Vagina (tissue), 2 donors: ENCODE measurements at regions not wholly inside any gene's neighbourhood (a gene's known extent, or its start where the extent isn't known, plus 50 kb on each side); places are given as distances from the start of the nearest gene placed in this dataset.
A peak's percentile ranks its signal among the peaks of the same experiment; 100 is the strongest.
"Not testable (repeated sequence)": the region's sequence is repeated elsewhere in the genome, so short reads cannot be mapped to it uniquely, and the experiment has no call there.

ENCODE experiments used
- DNase-seq, 2 donors: peaks; one replicate each; pipeline ENCODE4 v3.0.0-alpha.2; 2017; ENCODE audit errors: extremely low spot score in 2 of 2
- H3K27ac ChIP-seq: fragments of 200-600 bp; sonication (generic); one replicate; pipeline ENCODE4 v1.5.1; 2019
- H3K27me3 ChIP-seq: fragments of 200-600 bp; sonication (generic); one replicate; pipeline ENCODE4 v1.5.1; 2019
- H3K36me3 ChIP-seq, 2 donors: fragments of 200-600 bp; sonication (generic); one replicate each; pipeline ENCODE4 v1.5.1; 2017 to 2019
- H3K4me1 ChIP-seq: fragments of 200-600 bp; sonication (generic); one replicate; pipeline ENCODE4 v1.5.1; 2019
- H3K4me3 ChIP-seq, 2 donors: fragments of 200-600 bp; sonication (generic); 1 replicate in 1 of 2; 2 replicates in 1 of 2; pipeline ENCODE4 v1.5.1; 2016 to 2019
- H3K9me3 ChIP-seq: fragments of 200-600 bp; sonication (generic); one replicate; pipeline ENCODE4 v1.5.1; 2019
- CTCF ChIP-seq, 3 experiments: fragments of 450-650 bp in 2 of 3; fragments of 200-600 bp in 1 of 3; sonication (generic) in 1 of 3; IDR thresholded peaks; one replicate each; pipeline ENCODE4 v1.5.1; 2017 to 2019; ENCODE audit warnings: antibody characterized with exemption in 3 of 3, mild to moderate bottlenecking in 2 of 3, moderate library complexity in 2 of 3
- POLR2A ChIP-seq, 2 donors: fragments of 450-650 bp; IDR thresholded peaks; one replicate each; pipeline ENCODE4 v1.6.1; 2017; ENCODE audit warnings: antibody characterized with exemption in 2 of 2, mild to moderate bottlenecking in 2 of 2, moderate library complexity in 2 of 2
- POLR2AphosphoS5 ChIP-seq, 2 donors: sonication (generic); formaldehyde crosslinking; IDR thresholded peaks; one replicate each; pipeline ENCODE4 v1.9.0; 2017; ENCODE audit warnings: antibody characterized with exemption in 2 of 2, mild to moderate bottlenecking in 2 of 2, low read depth in 1 of 2; ENCODE audit not compliant: insufficient read depth in 1 of 2
- intact Hi-C: fragments of 100-400 bp; cut with DNase I; formaldehyde crosslinking; loops from one replicate; pipeline ENCODE4 v1.15.1; 2023

DNA sequence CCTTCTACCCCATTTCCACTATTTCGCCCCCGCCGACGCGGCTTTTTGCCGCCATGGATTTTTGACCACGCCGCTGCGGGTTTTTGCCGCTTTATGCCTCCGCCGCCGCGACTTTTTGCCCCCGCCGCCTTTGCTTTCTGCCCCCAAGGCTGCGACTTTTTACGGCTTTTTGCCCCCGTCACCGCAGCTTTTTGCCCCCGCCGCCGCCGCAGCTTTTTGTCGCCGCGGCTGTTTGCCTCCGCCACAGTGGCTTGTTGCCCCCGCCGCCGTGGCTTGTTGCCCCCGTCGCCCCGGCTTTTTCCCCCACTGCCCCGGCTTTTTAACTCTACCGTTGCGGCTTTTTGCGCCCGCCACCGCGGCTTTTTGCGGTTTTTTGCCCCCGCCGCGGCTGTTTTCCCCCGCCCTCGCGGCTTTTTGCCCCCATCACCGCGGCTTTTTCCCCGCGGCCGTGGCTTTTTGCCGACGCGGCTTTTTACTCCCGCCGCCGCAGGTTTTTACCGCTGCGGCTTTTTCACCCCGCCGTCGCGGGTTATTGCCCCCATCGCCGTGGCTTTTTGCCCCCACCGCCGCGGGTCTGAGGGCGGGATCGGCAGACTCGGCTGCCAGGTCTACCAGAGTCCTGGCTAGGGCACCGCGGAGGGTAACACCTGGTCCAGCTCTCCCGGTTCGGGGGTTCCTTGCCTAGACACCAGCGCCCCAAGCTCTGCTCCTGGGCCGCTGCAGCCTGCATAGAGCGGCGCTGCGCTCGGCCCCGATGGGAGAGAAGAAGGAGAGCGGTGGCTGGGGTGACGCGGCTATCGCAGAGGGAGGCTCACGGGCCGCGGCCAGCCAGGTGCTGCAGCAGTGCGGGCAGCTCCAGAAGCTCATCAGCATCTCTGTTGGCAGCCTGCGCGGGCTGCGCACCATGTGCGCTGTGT is 562.7 kb upstream of the WSB1 start:
- peak in 1 of 2 donors; percentile 87 for DNase-seq
- intact Hi-C loops = no loop called here

GRCh38 chr17:26731926-26732325 is 562.0 kb upstream of the WSB1 start:
- H3K27ac ChIP-seq, H3K9me3 ChIP-seq, H3K27me3 ChIP-seq, H3K36me3 ChIP-seq, H3K4me1 ChIP-seq, H3K4me3 ChIP-seq, intact Hi-C loops, DNase-seq: not testable (repeated sequence)

More for the DNA sequence above, 562.7 kb upstream of the WSB1 start:
- TF ChIP-seq POLR2AphosphoS5 (IDR thresholded peaks at IDR 0.05; ENCODE audit: insufficient read depth in 1 of 2, low read depth in 1 of 2) (no peak), CTCF (IDR thresholded peaks at IDR 0.05) (no peak), POLR2A (IDR thresholded peaks at IDR 0.05) (no peak)
- no peaks in the 10 kb centered on the region for H3K27me3 ChIP-seq
- no peaks in the 10 kb centered on the region for H3K36me3 ChIP-seq
- H3K4me3 ChIP-seq = no peak overlapping the region
- H3K9me3 ChIP-seq = no peaks in the 10 kb centered on the region
- no peak overlapping the region for H3K27ac ChIP-seq
- H3K4me1 ChIP-seq = no peaks in the 10 kb centered on the region

- DNase-seq = not testable (repeated sequence)
These were observed 559.1 kb upstream of the WSB1 start for GRCh38 chr17:26734775-26735174.

DNA sequence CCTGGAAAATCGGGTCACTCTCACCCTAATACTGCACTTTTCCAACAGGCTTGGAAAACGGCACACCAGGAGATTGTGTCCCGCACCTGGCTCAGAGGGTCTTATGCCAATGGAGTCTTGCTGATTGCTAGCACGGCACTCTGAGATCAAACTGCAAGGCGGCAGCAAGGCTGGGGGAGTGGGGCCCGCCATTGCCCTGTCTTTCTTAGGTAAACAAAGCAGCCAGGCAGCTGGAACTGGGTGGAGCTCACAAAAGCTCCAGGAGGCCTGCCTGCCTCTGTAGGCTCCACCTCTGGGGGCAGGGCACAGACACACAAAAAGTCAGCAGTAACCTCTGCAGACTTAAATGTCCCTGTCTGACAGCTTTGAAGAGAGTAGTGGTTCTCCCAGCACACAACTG is 557.9 kb upstream of the WSB1 start:
- H3K4me1 ChIP-seq, intact Hi-C loops, H3K27me3 ChIP-seq, H3K9me3 ChIP-seq, H3K4me3 ChIP-seq, H3K36me3 ChIP-seq, DNase-seq, H3K27ac ChIP-seq: not testable (repeated sequence)

More at GRCh38 chr17:26734775-26735174, 559.1 kb upstream of the WSB1 start:
- intact Hi-C loops, H3K4me3 ChIP-seq, H3K9me3 ChIP-seq, H3K36me3 ChIP-seq, H3K4me1 ChIP-seq, H3K27me3 ChIP-seq, H3K27ac ChIP-seq: not testable (repeated sequence)

- no peak for DNase-seq
- H3K27ac ChIP-seq = no peak overlapping the region
- no peaks in the 10 kb centered on the region for H3K4me1 ChIP-seq
- H3K9me3 ChIP-seq = no peaks in the 10 kb centered on the region
- intact Hi-C loops = no loop called here
- TF ChIP-seq POLR2AphosphoS5 (IDR thresholded peaks at IDR 0.05; ENCODE audit: insufficient read depth in 1 of 2, low read depth in 1 of 2) (no peak), POLR2A (IDR thresholded peaks at IDR 0.05) (no peak), CTCF (IDR thresholded peaks at IDR 0.05) (no peak)
- no peaks in the 10 kb centered on the region for H3K36me3 ChIP-seq
- H3K4me3 ChIP-seq = no peak overlapping the region
- no peaks in the 10 kb centered on the region for H3K27me3 ChIP-seq
These were observed 527.8 kb upstream of the WSB1 start for GRCh38 chr17:26765860-26766709.

DNA sequence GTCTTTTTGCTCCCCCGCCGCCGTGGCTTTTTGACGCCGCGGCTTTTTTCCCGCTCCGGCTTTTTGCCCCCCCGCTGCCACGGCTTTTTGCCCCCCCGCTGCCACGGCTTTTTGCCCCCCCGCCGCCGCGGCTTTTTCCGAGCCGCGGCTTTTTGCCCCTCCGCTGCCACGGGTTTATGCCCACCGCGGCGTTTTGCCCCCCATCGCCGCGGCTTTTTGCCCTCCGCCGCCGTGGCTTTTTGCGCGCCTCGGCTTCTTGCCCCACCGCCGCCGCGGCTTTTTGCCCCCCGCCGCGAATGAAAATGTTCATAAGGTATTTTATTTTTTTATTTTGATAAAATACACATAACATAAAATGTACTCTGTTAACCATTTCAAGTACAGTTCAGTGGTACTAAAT is 527.2 kb upstream of the WSB1 start:
- no peaks in the 10 kb centered on the region for H3K9me3 ChIP-seq
- no peaks in the 10 kb centered on the region for H3K27me3 ChIP-seq
- intact Hi-C loops = no loop called here
- DNase-seq = no peak
- H3K36me3 ChIP-seq = no peaks in the 10 kb centered on the region
- TF ChIP-seq POLR2A (IDR thresholded peaks at IDR 0.05) (no peak), CTCF (IDR thresholded peaks at IDR 0.05) (no peak), POLR2AphosphoS5 (IDR thresholded peaks at IDR 0.05; ENCODE audit: insufficient read depth in 1 of 2, low read depth in 1 of 2) (no peak)
- no peak overlapping the region for H3K4me3 ChIP-seq
- no peaks in the 10 kb centered on the region for H3K4me1 ChIP-seq
- no peak overlapping the region for H3K27ac ChIP-seq
